Panc1 (cell line): ENCODE measurements at regions not wholly inside any gene's neighbourhood (a gene's known extent, or its start where the extent isn't known, plus 50 kb on each side); places are given as distances from the start of the nearest gene placed in this dataset.

ENCODE experiments used
- POLR2AphosphoS5 ChIP-seq: IDR thresholded peaks from 2 replicates; pipeline ENCODE4 v1.6.1; 2012; ENCODE audit warnings: mild to moderate bottlenecking, low read depth, low read length, moderate library complexity
- TF ChIP-seq, protein P1 (sequence below): fragments of 450-650 bp; IDR thresholded peaks from 2 replicates; pipeline ENCODE4 v1.5.1; 2017; ENCODE audit warnings: mild to moderate bottlenecking

DNA sequence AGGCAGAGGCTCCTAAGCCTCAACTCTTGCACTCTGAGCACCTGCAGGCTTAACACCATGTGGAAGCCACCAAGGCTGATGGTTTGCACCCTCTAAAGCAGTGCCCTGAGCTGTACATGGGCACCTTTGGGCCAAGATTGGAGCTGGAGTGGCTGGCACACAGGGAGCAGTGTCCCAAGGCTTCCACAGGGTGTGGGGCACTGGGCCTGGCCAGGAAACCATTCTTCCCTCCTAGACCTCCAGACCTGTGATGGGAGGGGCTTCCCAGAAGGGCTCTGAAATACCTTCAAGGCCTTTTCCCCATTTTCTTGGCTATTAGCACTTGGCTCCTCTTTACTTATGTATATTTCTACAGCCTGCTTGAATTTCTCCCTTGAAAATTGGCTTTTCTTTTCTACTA, 67.9 kb upstream of the PPM1J start:
- TF ChIP-seq, protein P1, sequence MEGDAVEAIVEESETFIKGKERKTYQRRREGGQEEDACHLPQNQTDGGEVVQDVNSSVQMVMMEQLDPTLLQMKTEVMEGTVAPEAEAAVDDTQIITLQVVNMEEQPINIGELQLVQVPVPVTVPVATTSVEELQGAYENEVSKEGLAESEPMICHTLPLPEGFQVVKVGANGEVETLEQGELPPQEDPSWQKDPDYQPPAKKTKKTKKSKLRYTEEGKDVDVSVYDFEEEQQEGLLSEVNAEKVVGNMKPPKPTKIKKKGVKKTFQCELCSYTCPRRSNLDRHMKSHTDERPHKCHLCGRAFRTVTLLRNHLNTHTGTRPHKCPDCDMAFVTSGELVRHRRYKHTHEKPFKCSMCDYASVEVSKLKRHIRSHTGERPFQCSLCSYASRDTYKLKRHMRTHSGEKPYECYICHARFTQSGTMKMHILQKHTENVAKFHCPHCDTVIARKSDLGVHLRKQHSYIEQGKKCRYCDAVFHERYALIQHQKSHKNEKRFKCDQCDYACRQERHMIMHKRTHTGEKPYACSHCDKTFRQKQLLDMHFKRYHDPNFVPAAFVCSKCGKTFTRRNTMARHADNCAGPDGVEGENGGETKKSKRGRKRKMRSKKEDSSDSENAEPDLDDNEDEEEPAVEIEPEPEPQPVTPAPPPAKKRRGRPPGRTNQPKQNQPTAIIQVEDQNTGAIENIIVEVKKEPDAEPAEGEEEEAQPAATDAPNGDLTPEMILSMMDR, result no peak
- TF ChIP-seq POLR2AphosphoS5, result no peak
